WTC11 (cell line): ENCODE measurements at regions not wholly inside any gene's neighbourhood (a gene's known extent, or its start where the extent isn't known, plus 50 kb on each side); places are given as distances from the start of the nearest gene placed in this dataset.

Source experiments
- ATAC-seq: fragments of 200-7000 bp; cut with Tn5 transposase; 2 replicates; pipeline ENCODE4 v1.10.0; 2021; ENCODE audit warnings: mild to moderate bottlenecking, moderate library complexity
- CTCF ChIA-PET: fragments of 300-600 bp; sonication (Branson Sonifier 250); formaldehyde crosslinking; loops from one replicate; lab custom pipeline; 2021; ENCODE audit warnings: antibody characterized with exemption; lab: Charles Lee
- POLR2A ChIA-PET: fragments of 350-600 bp; sonication (Branson Sonifier 250); formaldehyde crosslinking; loops from one replicate; lab custom pipeline; 2021; ENCODE audit warnings: antibody characterized with exemption; lab: Charles Lee
- DNase-seq: peaks from one replicate; pipeline ENCODE4 v3.0.0; 2021; ENCODE audit warnings: low spot score
- H3K27ac Mint-ChIP-seq: 2 replicates; pipeline ENCODE4 v1.8.0; 2021; ENCODE audit warnings: mixed read lengths
- H3K27me3 Mint-ChIP-seq: 2 replicates; pipeline ENCODE4 v1.8.0; 2021; ENCODE audit warnings: low read depth, mild to moderate bottlenecking, moderate library complexity, mixed read lengths
- H3K36me3 Mint-ChIP-seq: 2 replicates; pipeline ENCODE4 v1.8.0; 2021; ENCODE audit warnings: mixed read lengths
- H3K4me1 Mint-ChIP-seq: 2 replicates; pipeline ENCODE4 v1.8.0; 2022; ENCODE audit warnings: mixed read lengths
- H3K4me3 Mint-ChIP-seq: 2 replicates; pipeline ENCODE4 v1.8.0; 2021; ENCODE audit warnings: mild to moderate bottlenecking, moderate library complexity, mixed read lengths
- H3K9me3 Mint-ChIP-seq: 2 replicates; pipeline ENCODE4 v1.8.0; 2021; ENCODE audit warnings: mixed read lengths
- FOXP1 ChIP-seq: sonication (generic); formaldehyde crosslinking; IDR thresholded peaks from 2 replicates; pipeline ENCODE4 v1.8.0; 2022; ENCODE audit warnings: missing genetic modification reagents, mild to moderate bottlenecking, moderate library complexity, borderline replicate concordance
- GRHL2 ChIP-seq: fragments of 250-450 bp; sonication (Bioruptor Pico); IDR thresholded peaks from 2 replicates; pipeline ENCODE4 v1.8.0; 2022; ENCODE audit warnings: mild to moderate bottlenecking, moderate library complexity; ENCODE audit not compliant: insufficient replicate concordance, severe bottlenecking
- NR2C2 ChIP-seq: sonication (generic); formaldehyde crosslinking; IDR thresholded peaks from 2 replicates; pipeline ENCODE4 v1.8.0; 2022; ENCODE audit warnings: mild to moderate bottlenecking, missing genetic modification reagents
- OVOL2 ChIP-seq: fragments of 250-450 bp; sonication (Bioruptor Pico); IDR thresholded peaks from 2 replicates; pipeline ENCODE4 v1.9.0; 2021; ENCODE audit warnings: mild to moderate bottlenecking, borderline replicate concordance
- RELA ChIP-seq: sonication (generic); formaldehyde crosslinking; IDR thresholded peaks from 2 replicates; pipeline ENCODE4 v1.8.1; 2022; ENCODE audit warnings: missing genetic modification reagents, mild to moderate bottlenecking, borderline replicate concordance
- SMAD4 ChIP-seq: sonication (generic); formaldehyde crosslinking; IDR thresholded peaks from 2 replicates; pipeline ENCODE4 v1.8.0; 2022; ENCODE audit warnings: mild to moderate bottlenecking, missing genetic modification reagents
- TCF7 ChIP-seq: sonication (generic); formaldehyde crosslinking; IDR thresholded peaks from 2 replicates; pipeline ENCODE4 v1.8.0; 2022; ENCODE audit warnings: mild to moderate bottlenecking, low read depth, missing genetic modification reagents, moderate library complexity
- TEAD4 ChIP-seq: sonication (generic); formaldehyde crosslinking; IDR thresholded peaks from 2 replicates; pipeline ENCODE4 v1.8.0; 2022; ENCODE audit warnings: mild to moderate bottlenecking, missing genetic modification reagents
- ZNF396 ChIP-seq: fragments of 250-450 bp; sonication (Bioruptor Pico); IDR thresholded peaks from 2 replicates; pipeline ENCODE4 v1.8.0; 2021; ENCODE audit warnings: mild to moderate bottlenecking, moderate library complexity, borderline replicate concordance
- ZNF671 ChIP-seq: fragments of 250-450 bp; sonication (Bioruptor Pico); IDR thresholded peaks from 2 replicates; pipeline ENCODE4 v1.8.0; 2021; ENCODE audit warnings: mild to moderate bottlenecking
- TF ChIP-seq, protein P1 (sequence below): sonication (generic); formaldehyde crosslinking; conservative IDR thresholded peaks from 2 replicates; pipeline ENCODE4 v1.8.1; 2023; ENCODE audit warnings: mild to moderate bottlenecking, low read depth, missing genetic modification reagents, moderate library complexity
- TF ChIP-seq, protein P2 (sequence below): sonication (generic); formaldehyde crosslinking; IDR thresholded peaks from 2 replicates; pipeline ENCODE4 v1.8.0; 2023; ENCODE audit warnings: mild to moderate bottlenecking, missing genetic modification reagents
- TF ChIP-seq, protein P3 (sequence below): fragments of 250-450 bp; sonication (Bioruptor Pico); IDR thresholded peaks from 2 replicates; pipeline ENCODE4 v1.9.0; 2021; ENCODE audit warnings: mild to moderate bottlenecking
- TF ChIP-seq, protein P4 (sequence below): sonication (generic); formaldehyde crosslinking; IDR thresholded peaks from 2 replicates; pipeline ENCODE4 v1.8.1; 2022; ENCODE audit warnings: mild to moderate bottlenecking, missing genetic modification reagents, moderate library complexity, borderline replicate concordance
- TF ChIP-seq, protein P5 (sequence below): sonication (generic); formaldehyde crosslinking; IDR thresholded peaks from 2 replicates; pipeline ENCODE4 v1.8.0; 2022; ENCODE audit warnings: missing genetic modification reagents
- TF ChIP-seq, protein P6 (sequence below): sonication (generic); formaldehyde crosslinking; IDR thresholded peaks from 2 replicates; pipeline ENCODE4 v1.8.1; 2022; ENCODE audit warnings: missing genetic modification reagents, borderline replicate concordance
- TF ChIP-seq, protein P7 (sequence below): sonication (generic); formaldehyde crosslinking; IDR thresholded peaks from 2 replicates; pipeline ENCODE4 v1.8.0; 2022; ENCODE audit warnings: mild to moderate bottlenecking, missing genetic modification reagents
- TF ChIP-seq, protein P8 (sequence below): sonication (generic); formaldehyde crosslinking; IDR thresholded peaks from 2 replicates; pipeline ENCODE4 v1.8.0; 2022; ENCODE audit warnings: mild to moderate bottlenecking, missing genetic modification reagents

DNA sequence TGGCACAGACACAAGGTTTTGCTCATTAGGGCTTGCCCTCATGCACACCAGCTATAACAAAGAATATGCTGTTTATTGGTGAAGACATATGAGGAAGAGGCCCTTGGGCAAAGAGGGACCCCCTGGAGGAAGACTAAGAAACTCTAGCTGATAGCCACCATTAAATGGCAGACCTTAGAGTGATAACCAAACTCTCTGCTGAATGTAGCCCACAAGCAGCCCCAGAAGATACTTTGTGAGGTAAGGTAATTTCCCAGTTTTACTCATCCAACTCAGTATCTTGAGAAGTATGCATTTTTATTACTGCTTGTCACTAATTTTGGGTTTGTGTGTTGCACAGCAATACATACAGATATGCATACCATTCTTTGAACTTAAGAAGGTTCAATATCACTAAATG is 563.3 kb downstream of the DOK5 start (continued):
- TF ChIP-seq GRHL2 (CRISPR knock-in tag) (no peak), RELA (CRISPR knock-in tag) (no peak), TEAD4 (CRISPR knock-in tag) (no peak)
- TF ChIP-seq, protein P1, sequence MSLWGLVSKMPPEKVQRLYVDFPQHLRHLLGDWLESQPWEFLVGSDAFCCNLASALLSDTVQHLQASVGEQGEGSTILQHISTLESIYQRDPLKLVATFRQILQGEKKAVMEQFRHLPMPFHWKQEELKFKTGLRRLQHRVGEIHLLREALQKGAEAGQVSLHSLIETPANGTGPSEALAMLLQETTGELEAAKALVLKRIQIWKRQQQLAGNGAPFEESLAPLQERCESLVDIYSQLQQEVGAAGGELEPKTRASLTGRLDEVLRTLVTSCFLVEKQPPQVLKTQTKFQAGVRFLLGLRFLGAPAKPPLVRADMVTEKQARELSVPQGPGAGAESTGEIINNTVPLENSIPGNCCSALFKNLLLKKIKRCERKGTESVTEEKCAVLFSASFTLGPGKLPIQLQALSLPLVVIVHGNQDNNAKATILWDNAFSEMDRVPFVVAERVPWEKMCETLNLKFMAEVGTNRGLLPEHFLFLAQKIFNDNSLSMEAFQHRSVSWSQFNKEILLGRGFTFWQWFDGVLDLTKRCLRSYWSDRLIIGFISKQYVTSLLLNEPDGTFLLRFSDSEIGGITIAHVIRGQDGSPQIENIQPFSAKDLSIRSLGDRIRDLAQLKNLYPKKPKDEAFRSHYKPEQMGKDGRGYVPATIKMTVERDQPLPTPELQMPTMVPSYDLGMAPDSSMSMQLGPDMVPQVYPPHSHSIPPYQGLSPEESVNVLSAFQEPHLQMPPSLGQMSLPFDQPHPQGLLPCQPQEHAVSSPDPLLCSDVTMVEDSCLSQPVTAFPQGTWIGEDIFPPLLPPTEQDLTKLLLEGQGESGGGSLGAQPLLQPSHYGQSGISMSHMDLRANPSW (CRISPR knock-in tag), result no peak
- TF ChIP-seq, protein P2, sequence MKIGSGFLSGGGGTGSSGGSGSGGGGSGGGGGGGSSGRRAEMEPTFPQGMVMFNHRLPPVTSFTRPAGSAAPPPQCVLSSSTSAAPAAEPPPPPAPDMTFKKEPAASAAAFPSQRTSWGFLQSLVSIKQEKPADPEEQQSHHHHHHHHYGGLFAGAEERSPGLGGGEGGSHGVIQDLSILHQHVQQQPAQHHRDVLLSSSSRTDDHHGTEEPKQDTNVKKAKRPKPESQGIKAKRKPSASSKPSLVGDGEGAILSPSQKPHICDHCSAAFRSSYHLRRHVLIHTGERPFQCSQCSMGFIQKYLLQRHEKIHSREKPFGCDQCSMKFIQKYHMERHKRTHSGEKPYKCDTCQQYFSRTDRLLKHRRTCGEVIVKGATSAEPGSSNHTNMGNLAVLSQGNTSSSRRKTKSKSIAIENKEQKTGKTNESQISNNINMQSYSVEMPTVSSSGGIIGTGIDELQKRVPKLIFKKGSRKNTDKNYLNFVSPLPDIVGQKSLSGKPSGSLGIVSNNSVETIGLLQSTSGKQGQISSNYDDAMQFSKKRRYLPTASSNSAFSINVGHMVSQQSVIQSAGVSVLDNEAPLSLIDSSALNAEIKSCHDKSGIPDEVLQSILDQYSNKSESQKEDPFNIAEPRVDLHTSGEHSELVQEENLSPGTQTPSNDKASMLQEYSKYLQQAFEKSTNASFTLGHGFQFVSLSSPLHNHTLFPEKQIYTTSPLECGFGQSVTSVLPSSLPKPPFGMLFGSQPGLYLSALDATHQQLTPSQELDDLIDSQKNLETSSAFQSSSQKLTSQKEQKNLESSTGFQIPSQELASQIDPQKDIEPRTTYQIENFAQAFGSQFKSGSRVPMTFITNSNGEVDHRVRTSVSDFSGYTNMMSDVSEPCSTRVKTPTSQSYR (CRISPR knock-in tag), result no peak

DNA sequence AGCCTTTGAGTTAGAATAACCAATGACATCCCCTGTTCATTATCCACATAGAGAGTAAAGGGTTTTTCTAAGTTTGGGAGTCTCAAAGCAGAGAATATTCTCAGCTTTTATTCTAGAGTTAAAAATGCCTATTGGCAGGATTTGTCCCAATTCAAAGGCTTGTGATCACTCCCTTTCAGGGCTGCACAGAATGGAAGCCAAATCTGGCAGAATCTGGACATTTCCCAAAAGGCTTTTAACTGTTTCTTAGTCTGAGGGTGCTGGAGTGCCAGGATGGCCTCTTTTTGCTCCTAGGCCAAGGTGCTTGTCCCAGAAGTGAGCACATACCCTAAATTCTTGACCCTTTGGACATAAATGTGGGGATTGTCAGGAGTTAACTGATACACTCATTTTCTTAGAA is 556.6 kb downstream of the DOK5 start:
- Mint-ChIP-seq H3K36me3 (peaks cover 80% of the 10 kb centered on the region), H3K9me3 (peaks cover 88% of the 10 kb centered on the region), H3K27ac (no peak overlapping the region), H3K4me1 (no peaks in the 10 kb centered on the region), H3K27me3 (peaks cover 4% of the 10 kb centered on the region; the same call in 1 of the 2 replicates), H3K4me3 (no peak overlapping the region)
- POLR2A ChIA-PET, result no interaction called here
- DNase-seq (no peak), ATAC-seq (no peak)
- CTCF ChIA-PET, result no interaction called here
- no peak for TF ChIP-seq ZNF396 (CRISPR knock-in tag)
- no peak for TF ChIP-seq OVOL2 (CRISPR knock-in tag)
- TF ChIP-seq, protein P3, sequence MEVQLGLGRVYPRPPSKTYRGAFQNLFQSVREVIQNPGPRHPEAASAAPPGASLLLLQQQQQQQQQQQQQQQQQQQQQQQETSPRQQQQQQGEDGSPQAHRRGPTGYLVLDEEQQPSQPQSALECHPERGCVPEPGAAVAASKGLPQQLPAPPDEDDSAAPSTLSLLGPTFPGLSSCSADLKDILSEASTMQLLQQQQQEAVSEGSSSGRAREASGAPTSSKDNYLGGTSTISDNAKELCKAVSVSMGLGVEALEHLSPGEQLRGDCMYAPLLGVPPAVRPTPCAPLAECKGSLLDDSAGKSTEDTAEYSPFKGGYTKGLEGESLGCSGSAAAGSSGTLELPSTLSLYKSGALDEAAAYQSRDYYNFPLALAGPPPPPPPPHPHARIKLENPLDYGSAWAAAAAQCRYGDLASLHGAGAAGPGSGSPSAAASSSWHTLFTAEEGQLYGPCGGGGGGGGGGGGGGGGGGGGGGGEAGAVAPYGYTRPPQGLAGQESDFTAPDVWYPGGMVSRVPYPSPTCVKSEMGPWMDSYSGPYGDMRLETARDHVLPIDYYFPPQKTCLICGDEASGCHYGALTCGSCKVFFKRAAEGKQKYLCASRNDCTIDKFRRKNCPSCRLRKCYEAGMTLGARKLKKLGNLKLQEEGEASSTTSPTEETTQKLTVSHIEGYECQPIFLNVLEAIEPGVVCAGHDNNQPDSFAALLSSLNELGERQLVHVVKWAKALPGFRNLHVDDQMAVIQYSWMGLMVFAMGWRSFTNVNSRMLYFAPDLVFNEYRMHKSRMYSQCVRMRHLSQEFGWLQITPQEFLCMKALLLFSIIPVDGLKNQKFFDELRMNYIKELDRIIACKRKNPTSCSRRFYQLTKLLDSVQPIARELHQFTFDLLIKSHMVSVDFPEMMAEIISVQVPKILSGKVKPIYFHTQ (CRISPR knock-in tag), result no peak
- TF ChIP-seq, protein P4, sequence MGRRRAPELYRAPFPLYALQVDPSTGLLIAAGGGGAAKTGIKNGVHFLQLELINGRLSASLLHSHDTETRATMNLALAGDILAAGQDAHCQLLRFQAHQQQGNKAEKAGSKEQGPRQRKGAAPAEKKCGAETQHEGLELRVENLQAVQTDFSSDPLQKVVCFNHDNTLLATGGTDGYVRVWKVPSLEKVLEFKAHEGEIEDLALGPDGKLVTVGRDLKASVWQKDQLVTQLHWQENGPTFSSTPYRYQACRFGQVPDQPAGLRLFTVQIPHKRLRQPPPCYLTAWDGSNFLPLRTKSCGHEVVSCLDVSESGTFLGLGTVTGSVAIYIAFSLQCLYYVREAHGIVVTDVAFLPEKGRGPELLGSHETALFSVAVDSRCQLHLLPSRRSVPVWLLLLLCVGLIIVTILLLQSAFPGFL (CRISPR knock-in tag), result no peak
- no peak for TF ChIP-seq SMAD4 (CRISPR knock-in tag)
- no peak for TF ChIP-seq TCF7
- TF ChIP-seq, protein P5, sequence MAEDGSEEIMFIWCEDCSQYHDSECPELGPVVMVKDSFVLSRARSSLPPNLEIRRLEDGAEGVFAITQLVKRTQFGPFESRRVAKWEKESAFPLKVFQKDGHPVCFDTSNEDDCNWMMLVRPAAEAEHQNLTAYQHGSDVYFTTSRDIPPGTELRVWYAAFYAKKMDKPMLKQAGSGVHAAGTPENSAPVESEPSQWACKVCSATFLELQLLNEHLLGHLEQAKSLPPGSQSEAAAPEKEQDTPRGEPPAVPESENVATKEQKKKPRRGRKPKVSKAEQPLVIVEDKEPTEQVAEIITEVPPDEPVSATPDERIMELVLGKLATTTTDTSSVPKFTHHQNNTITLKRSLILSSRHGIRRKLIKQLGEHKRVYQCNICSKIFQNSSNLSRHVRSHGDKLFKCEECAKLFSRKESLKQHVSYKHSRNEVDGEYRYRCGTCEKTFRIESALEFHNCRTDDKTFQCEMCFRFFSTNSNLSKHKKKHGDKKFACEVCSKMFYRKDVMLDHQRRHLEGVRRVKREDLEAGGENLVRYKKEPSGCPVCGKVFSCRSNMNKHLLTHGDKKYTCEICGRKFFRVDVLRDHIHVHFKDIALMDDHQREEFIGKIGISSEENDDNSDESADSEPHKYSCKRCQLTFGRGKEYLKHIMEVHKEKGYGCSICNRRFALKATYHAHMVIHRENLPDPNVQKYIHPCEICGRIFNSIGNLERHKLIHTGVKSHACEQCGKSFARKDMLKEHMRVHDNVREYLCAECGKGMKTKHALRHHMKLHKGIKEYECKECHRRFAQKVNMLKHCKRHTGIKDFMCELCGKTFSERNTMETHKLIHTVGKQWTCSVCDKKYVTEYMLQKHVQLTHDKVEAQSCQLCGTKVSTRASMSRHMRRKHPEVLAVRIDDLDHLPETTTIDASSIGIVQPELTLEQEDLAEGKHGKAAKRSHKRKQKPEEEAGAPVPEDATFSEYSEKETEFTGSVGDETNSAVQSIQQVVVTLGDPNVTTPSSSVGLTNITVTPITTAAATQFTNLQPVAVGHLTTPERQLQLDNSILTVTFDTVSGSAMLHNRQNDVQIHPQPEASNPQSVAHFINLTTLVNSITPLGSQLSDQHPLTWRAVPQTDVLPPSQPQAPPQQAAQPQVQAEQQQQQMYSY, result no peak
- TF ChIP-seq, protein P6, sequence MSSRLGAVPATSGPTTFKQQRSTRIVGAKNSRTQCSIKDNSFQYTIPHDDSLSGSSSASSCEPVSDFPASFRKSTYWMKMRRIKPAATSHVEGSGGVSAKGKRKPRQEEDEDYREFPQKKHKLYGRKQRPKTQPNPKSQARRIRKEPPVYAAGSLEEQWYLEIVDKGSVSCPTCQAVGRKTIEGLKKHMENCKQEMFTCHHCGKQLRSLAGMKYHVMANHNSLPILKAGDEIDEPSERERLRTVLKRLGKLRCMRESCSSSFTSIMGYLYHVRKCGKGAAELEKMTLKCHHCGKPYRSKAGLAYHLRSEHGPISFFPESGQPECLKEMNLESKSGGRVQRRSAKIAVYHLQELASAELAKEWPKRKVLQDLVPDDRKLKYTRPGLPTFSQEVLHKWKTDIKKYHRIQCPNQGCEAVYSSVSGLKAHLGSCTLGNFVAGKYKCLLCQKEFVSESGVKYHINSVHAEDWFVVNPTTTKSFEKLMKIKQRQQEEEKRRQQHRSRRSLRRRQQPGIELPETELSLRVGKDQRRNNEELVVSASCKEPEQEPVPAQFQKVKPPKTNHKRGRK, result no peak
- TF ChIP-seq ZNF671 (CRISPR knock-in tag), result no peak
- TF ChIP-seq, protein P7, sequence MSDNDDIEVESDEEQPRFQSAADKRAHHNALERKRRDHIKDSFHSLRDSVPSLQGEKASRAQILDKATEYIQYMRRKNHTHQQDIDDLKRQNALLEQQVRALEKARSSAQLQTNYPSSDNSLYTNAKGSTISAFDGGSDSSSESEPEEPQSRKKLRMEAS (CRISPR knock-in tag), result no peak
- no peak for TF ChIP-seq FOXP1 (CRISPR knock-in tag)
- TF ChIP-seq, protein P8, sequence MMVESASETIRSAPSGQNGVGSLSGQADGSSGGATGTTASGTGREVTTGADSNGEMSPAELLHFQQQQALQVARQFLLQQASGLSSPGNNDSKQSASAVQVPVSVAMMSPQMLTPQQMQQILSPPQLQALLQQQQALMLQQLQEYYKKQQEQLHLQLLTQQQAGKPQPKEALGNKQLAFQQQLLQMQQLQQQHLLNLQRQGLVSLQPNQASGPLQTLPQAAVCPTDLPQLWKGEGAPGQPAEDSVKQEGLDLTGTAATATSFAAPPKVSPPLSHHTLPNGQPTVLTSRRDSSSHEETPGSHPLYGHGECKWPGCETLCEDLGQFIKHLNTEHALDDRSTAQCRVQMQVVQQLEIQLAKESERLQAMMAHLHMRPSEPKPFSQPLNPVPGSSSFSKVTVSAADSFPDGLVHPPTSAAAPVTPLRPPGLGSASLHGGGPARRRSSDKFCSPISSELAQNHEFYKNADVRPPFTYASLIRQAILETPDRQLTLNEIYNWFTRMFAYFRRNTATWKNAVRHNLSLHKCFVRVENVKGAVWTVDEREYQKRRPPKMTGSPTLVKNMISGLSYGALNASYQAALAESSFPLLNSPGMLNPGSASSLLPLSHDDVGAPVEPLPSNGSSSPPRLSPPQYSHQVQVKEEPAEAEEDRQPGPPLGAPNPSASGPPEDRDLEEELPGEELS, result no peak
- TF ChIP-seq NR2C2 (CRISPR knock-in tag), result no peak
